Astrocyte of the spinal cord (primary cell): ENCODE measurements at regions not wholly inside any gene's neighbourhood (a gene's known extent, or its start where the extent isn't known, plus 50 kb on each side); places are given as distances from the start of the nearest gene placed in this dataset.

Experiments used
- DNase-seq: peaks from one replicate; pipeline ENCODE4 v3.0.0; 2011; ENCODE audit warnings: low read depth, low spot score
- H3K4me3 ChIP-seq: 2 replicates; pipeline ENCODE4 v1.5.1; 2011; ENCODE audit warnings: low read depth, mild to moderate bottlenecking, low read length, moderate library complexity
- in situ Hi-C: cut with HindIII; loops from 2 replicates; pipeline ENCODE4 v1.10.0; 2017; ENCODE audit warnings: low sequenced_read_pairs
- TF ChIP-seq, protein P1 (sequence below): IDR thresholded peaks from 2 replicates; pipeline ENCODE4 v1.5.1; 2012; ENCODE audit warnings: low read depth, mild to moderate bottlenecking, low read length, inconsistent platforms

DNA sequence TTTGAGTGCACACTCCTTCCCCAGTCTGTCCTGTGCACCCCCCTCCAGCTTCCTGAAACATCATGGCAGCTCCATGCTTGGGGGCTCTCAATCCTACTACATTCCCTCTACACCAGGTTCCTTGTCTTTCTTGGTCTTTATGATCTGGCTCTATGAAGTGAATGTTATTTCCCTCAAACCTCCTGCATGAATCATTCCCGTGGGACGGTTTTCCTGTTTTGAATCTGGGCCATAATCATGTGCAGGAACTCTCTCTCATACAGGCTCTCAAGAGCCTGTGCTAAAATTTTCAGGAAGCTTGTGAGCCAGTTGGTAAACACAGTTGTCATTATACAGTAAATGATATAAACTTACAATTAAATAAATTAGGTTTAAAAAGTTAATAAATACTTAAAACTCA, 89.8 kb upstream of the KCNE2 start:
- in situ Hi-C loops, result no loop called here
- DNase-seq, result peak; percentile 1
- TF ChIP-seq, protein P1, sequence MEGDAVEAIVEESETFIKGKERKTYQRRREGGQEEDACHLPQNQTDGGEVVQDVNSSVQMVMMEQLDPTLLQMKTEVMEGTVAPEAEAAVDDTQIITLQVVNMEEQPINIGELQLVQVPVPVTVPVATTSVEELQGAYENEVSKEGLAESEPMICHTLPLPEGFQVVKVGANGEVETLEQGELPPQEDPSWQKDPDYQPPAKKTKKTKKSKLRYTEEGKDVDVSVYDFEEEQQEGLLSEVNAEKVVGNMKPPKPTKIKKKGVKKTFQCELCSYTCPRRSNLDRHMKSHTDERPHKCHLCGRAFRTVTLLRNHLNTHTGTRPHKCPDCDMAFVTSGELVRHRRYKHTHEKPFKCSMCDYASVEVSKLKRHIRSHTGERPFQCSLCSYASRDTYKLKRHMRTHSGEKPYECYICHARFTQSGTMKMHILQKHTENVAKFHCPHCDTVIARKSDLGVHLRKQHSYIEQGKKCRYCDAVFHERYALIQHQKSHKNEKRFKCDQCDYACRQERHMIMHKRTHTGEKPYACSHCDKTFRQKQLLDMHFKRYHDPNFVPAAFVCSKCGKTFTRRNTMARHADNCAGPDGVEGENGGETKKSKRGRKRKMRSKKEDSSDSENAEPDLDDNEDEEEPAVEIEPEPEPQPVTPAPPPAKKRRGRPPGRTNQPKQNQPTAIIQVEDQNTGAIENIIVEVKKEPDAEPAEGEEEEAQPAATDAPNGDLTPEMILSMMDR, result no peak
- no peak overlapping the region for H3K4me3 ChIP-seq

DNA sequence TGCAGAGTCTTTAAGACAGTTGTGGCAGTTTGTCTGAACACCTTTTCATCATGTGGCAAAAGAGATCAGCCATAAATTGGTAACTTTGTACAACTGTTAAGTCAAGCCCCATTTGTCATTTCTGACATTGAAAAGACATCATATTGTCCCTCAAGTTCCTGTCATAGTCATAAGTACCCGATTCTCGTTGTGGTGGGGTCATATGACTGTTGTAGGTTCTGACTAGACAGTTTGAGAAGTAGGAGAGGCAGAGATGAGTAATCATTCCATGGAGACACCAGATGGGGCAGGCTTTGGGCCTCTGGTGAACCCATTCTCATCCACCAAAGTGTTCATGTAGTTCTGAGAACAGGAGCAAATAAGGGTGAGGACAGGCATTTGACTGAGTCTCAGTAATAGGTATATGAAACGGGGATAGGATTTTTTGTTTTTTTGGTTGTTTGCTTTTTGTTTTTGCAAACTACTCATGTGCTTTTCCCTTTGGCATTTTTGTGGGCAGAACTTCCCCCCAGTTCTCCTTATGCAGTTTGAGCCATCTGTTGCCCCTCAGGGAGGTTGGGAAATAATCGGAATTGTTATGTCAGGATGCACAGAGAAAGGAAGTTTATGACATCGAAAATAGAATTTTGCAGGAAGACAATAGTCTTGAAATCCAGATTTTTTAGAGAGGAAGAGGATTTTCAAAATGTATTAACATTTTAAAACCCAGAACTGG, 86.9 kb upstream of the KCNE2 start:
- no peak overlapping the region for H3K4me3 ChIP-seq
- TF ChIP-seq, protein P1, result no peak
- DNase-seq, result no peak
- in situ Hi-C loops, result no loop called here

DNA sequence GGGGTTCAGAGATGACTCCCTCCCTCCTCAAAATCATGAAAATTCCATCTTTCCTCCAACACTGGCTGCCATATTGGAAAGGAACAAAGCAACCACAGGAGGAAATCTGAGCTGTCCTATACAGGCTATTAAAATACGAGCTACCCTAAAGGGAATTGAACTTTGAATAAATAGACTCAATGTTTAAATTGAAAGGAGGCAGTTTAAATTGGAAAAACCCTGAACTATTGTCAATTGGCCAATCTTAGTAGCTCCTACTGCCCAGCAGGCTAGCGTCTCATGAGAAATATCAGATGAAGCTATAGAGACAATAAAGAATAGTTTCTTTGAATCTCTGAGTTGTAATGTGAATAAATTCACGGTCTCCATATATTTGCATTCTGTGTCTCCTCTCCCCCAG, 85.4 kb upstream of the KCNE2 start:
- DNase-seq, result no peak
- in situ Hi-C loops, result no loop called here
- no peak overlapping the region for H3K4me3 ChIP-seq
- TF ChIP-seq, protein P1, result no peak

DNA sequence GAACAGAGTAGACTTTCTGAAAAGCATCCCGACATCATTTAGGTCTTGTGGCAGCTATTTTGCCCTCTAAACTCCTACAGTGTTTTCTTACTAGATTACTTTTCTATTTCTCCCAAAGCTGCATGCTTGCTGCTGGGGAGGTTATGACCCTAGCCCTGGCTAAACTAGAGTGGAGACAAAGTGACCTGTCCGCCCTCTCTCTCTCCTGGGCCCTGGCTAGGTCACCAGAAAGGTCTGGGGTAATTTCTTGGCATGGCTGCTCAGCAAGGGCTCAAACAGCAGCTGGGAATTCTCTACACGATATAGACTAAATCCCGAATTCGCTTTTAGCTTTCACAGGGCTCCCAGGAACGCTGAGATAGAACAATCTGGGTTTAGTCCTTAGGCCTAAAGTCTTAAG, 84.5 kb upstream of the KCNE2 start:
- in situ Hi-C loops, result no loop called here
- H3K4me3 ChIP-seq, result no peak overlapping the region
- no peak for DNase-seq
- TF ChIP-seq, protein P1, result no peak

DNA sequence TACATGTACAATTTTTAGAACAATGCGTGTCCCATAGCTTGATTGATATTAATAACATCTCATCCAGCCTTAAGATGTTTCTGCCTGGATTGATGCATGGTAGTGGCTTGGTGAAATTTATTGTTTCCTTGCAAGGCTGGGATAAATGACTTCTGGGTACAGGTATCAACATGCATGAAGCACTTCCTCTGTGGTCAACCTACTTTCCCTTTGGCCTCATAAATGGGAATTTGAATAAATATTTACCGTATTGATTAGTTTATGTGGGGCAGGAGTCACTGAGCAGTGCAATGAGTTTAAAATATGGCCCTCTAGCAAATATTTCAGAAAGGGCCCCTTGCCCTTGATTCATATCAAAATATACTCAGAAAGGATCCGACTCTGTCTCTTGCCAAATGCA, 83.9 kb upstream of the KCNE2 start:
- H3K4me3 ChIP-seq, result no peak overlapping the region
- TF ChIP-seq, protein P1, result no peak
- in situ Hi-C loops, result no loop called here
- DNase-seq, result no peak

DNA sequence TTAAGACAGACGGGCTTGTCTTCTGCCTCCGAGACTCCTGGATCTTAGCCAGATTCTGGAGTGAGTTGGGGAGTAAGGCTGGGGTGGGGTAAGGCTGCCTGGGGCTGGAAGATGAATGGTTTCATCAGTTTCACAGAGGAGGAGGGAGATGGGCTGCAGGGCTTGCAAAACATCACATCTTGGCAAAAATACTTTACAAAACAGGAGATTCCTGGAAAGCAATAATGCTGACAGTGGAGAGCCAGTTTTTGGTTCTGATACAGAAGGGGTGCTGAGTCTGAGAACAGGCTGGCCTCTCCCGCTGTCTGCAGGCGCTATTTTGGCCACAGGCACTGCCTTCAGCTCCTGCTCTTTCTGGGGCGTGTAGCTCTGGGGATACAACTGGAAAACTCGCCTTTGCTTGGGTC, 83.4 kb upstream of the KCNE2 start:
- H3K4me3 ChIP-seq, result no peak overlapping the region
- in situ Hi-C loops, result no loop called here
- TF ChIP-seq, protein P1, result no peak
- no peak for DNase-seq
